ENCODE measurements at regions not wholly inside any gene's neighbourhood (a gene's known extent, or its start where the extent isn't known, plus 50 kb on each side); places are given as distances from the start of the nearest gene placed in this dataset.
"Not testable (repeated sequence)": the region's sequence is repeated elsewhere in the genome, so short reads cannot be mapped to it uniquely, and the experiment has no call there.

- Histone ChIP-seq H3K27ac (ENCODE audit: low read depth, low read length) (no peak overlapping the region), H3K27me3 (ENCODE audit: control insufficient read depth in 1 of 2, insufficient read depth in 2 of 2, low read length in 2 of 2) (no peaks in the 10 kb centered on the region), H3K4me3 (ENCODE audit: low read depth in 1 of 2, low read length in 2 of 2) (no peak overlapping the region), H3K9ac (ENCODE audit: low read length) (no peak overlapping the region), H3K9me3 (ENCODE audit: low read length) (no peaks in the 10 kb centered on the region), H3K36me3 (ENCODE audit: insufficient read depth, low read length) (no peaks in the 10 kb centered on the region), H3K4me1 (ENCODE audit: insufficient read depth, low read length) (no peaks in the 10 kb centered on the region)
These were observed 203.6 kb upstream of the DAB2 start for GRCh38 chr5:39628348-39628747.

GRCh38 chr5:39624890-39625289 lies 200.1 kb upstream of the DAB2 start:
- no peak overlapping the region for H3K27ac ChIP-seq (ENCODE audit: low read depth, low read length)

GRCh38 chr5:39624268-39624886 lies 199.6 kb upstream of the DAB2 start:
- no peaks in the 10 kb centered on the region for H3K4me1 ChIP-seq (ENCODE audit: insufficient read depth, low read length)
- no peak overlapping the region for H3K4me3 ChIP-seq (ENCODE audit: low read depth in 1 of 2, low read length in 2 of 2)
- H3K9ac ChIP-seq (ENCODE audit: low read length), result no peak overlapping the region
- no peaks in the 10 kb centered on the region for H3K36me3 ChIP-seq (ENCODE audit: insufficient read depth, low read length)
- no peak overlapping the region for H3K27ac ChIP-seq (ENCODE audit: low read depth, low read length)
- no peaks in the 10 kb centered on the region for H3K27me3 ChIP-seq (ENCODE audit: control insufficient read depth in 1 of 2, insufficient read depth in 2 of 2, low read length in 2 of 2)
- no peaks in the 10 kb centered on the region for H3K9me3 ChIP-seq (ENCODE audit: low read length)

More at GRCh38 chr5:39624890-39625289, 200.1 kb upstream of the DAB2 start:
- Histone ChIP-seq H3K36me3 (ENCODE audit: insufficient read depth, low read length) (no peaks in the 10 kb centered on the region), H3K4me3 (ENCODE audit: low read depth in 1 of 2, low read length in 2 of 2) (no peak overlapping the region), H3K9ac (ENCODE audit: low read length) (no peak overlapping the region), H3K27me3 (ENCODE audit: control insufficient read depth in 1 of 2, insufficient read depth in 2 of 2, low read length in 2 of 2) (no peaks in the 10 kb centered on the region), H3K4me1 (ENCODE audit: insufficient read depth, low read length) (no peaks in the 10 kb centered on the region), H3K9me3 (ENCODE audit: low read length) (no peaks in the 10 kb centered on the region)

GRCh38 chr5:39623291-39623865 lies 198.6 kb upstream of the DAB2 start:
- no peaks in the 10 kb centered on the region for H3K36me3 ChIP-seq (ENCODE audit: insufficient read depth, low read length)
- no peak overlapping the region for H3K9ac ChIP-seq (ENCODE audit: low read length)
- no peaks in the 10 kb centered on the region for H3K27me3 ChIP-seq (ENCODE audit: control insufficient read depth in 1 of 2, insufficient read depth in 2 of 2, low read length in 2 of 2)
- no peaks in the 10 kb centered on the region for H3K9me3 ChIP-seq (ENCODE audit: low read length)
- H3K4me1 ChIP-seq (ENCODE audit: insufficient read depth, low read length), result no peaks in the 10 kb centered on the region
- H3K27ac ChIP-seq (ENCODE audit: low read depth, low read length), result no peak overlapping the region
- H3K4me3 ChIP-seq (ENCODE audit: low read depth in 1 of 2, low read length in 2 of 2), result no peak overlapping the region

GRCh38 chr5:39622281-39622680 lies 197.5 kb upstream of the DAB2 start:
- H3K4me1 ChIP-seq (ENCODE audit: insufficient read depth, low read length), result no peaks in the 10 kb centered on the region
- no peaks in the 10 kb centered on the region for H3K27me3 ChIP-seq (ENCODE audit: control insufficient read depth in 1 of 2, insufficient read depth in 2 of 2, low read length in 2 of 2)
- H3K4me3 ChIP-seq (ENCODE audit: low read depth in 1 of 2, low read length in 2 of 2), result no peak overlapping the region
- H3K36me3 ChIP-seq (ENCODE audit: insufficient read depth, low read length), result no peaks in the 10 kb centered on the region
- no peak overlapping the region for H3K27ac ChIP-seq (ENCODE audit: low read depth, low read length)
- H3K9ac ChIP-seq (ENCODE audit: low read length), result no peak overlapping the region
- H3K9me3 ChIP-seq (ENCODE audit: low read length), result no peaks in the 10 kb centered on the region

- H3K27ac ChIP-seq (ENCODE audit: low read depth, low read length), result no peak overlapping the region
- no peaks in the 10 kb centered on the region for H3K4me1 ChIP-seq (ENCODE audit: insufficient read depth, low read length)
- no peak overlapping the region for H3K9ac ChIP-seq (ENCODE audit: low read length)
- no peaks in the 10 kb centered on the region for H3K9me3 ChIP-seq (ENCODE audit: low read length)
- no peaks in the 10 kb centered on the region for H3K27me3 ChIP-seq (ENCODE audit: control insufficient read depth in 1 of 2, insufficient read depth in 2 of 2, low read length in 2 of 2)
- no peak overlapping the region for H3K4me3 ChIP-seq (ENCODE audit: low read depth in 1 of 2, low read length in 2 of 2)
- no peaks in the 10 kb centered on the region for H3K36me3 ChIP-seq (ENCODE audit: insufficient read depth, low read length)
These were observed 194.5 kb upstream of the DAB2 start for GRCh38 chr5:39619168-39619818.

- Histone ChIP-seq H3K4me1 (ENCODE audit: insufficient read depth, low read length) (no peaks in the 10 kb centered on the region), H3K9me3 (ENCODE audit: low read length) (no peaks in the 10 kb centered on the region), H3K27ac (ENCODE audit: low read depth, low read length) (no peak overlapping the region), H3K9ac (ENCODE audit: low read length) (no peak overlapping the region), H3K27me3 (ENCODE audit: control insufficient read depth in 1 of 2, insufficient read depth in 2 of 2, low read length in 2 of 2) (no peaks in the 10 kb centered on the region), H3K36me3 (ENCODE audit: insufficient read depth, low read length) (no peaks in the 10 kb centered on the region), H3K4me3 (ENCODE audit: low read depth in 1 of 2, low read length in 2 of 2) (no peak overlapping the region)
These were observed 193.6 kb upstream of the DAB2 start for GRCh38 chr5:39618391-39618790.

- H3K9ac ChIP-seq (ENCODE audit: low read length), result no peak overlapping the region
- no peak overlapping the region for H3K4me3 ChIP-seq (ENCODE audit: low read depth in 1 of 2, low read length in 2 of 2)
- H3K27ac ChIP-seq (ENCODE audit: low read depth, low read length), result no peak overlapping the region
- H3K9me3 ChIP-seq (ENCODE audit: low read length), result no peaks in the 10 kb centered on the region
- no peaks in the 10 kb centered on the region for H3K27me3 ChIP-seq (ENCODE audit: control insufficient read depth in 1 of 2, insufficient read depth in 2 of 2, low read length in 2 of 2)
- H3K4me1 ChIP-seq (ENCODE audit: insufficient read depth, low read length), result no peaks in the 10 kb centered on the region
- H3K36me3 ChIP-seq (ENCODE audit: insufficient read depth, low read length), result no peaks in the 10 kb centered on the region
These were observed 191.4 kb upstream of the DAB2 start for GRCh38 chr5:39616131-39616530.

- H3K27me3 ChIP-seq (ENCODE audit: control insufficient read depth in 1 of 2, insufficient read depth in 2 of 2, low read length in 2 of 2); H3K4me3 ChIP-seq (ENCODE audit: low read depth in 1 of 2, low read length in 2 of 2); H3K27ac ChIP-seq (ENCODE audit: low read depth, low read length); H3K36me3 ChIP-seq (ENCODE audit: insufficient read depth, low read length); H3K9me3 ChIP-seq (ENCODE audit: low read length); H3K9ac ChIP-seq (ENCODE audit: low read length); H3K4me1 ChIP-seq (ENCODE audit: insufficient read depth, low read length): not testable (repeated sequence)
These were observed 186.3 kb upstream of the DAB2 start for GRCh38 chr5:39611076-39611475.

- H3K27ac ChIP-seq (ENCODE audit: low read depth, low read length), result no peak overlapping the region
- H3K4me1 ChIP-seq (ENCODE audit: insufficient read depth, low read length), result no peaks in the 10 kb centered on the region
- no peak overlapping the region for H3K4me3 ChIP-seq (ENCODE audit: low read depth in 1 of 2, low read length in 2 of 2)
- H3K36me3 ChIP-seq (ENCODE audit: insufficient read depth, low read length), result no peaks in the 10 kb centered on the region
- no peak overlapping the region for H3K9ac ChIP-seq (ENCODE audit: low read length)
- H3K9me3 ChIP-seq (ENCODE audit: low read length), result no peaks in the 10 kb centered on the region
- H3K27me3 ChIP-seq (ENCODE audit: control insufficient read depth in 1 of 2, insufficient read depth in 2 of 2, low read length in 2 of 2), result no peaks in the 10 kb centered on the region
These were observed 183.2 kb upstream of the DAB2 start for GRCh38 chr5:39608024-39608423.

- Histone ChIP-seq H3K4me1 (ENCODE audit: insufficient read depth, low read length) (no peaks in the 10 kb centered on the region), H3K9me3 (ENCODE audit: low read length) (no peaks in the 10 kb centered on the region), H3K27me3 (ENCODE audit: control insufficient read depth in 1 of 2, insufficient read depth in 2 of 2, low read length in 2 of 2) (no peaks in the 10 kb centered on the region), H3K4me3 (ENCODE audit: low read depth in 1 of 2, low read length in 2 of 2) (no peak overlapping the region), H3K36me3 (ENCODE audit: insufficient read depth, low read length) (no peaks in the 10 kb centered on the region), H3K27ac (ENCODE audit: low read depth, low read length) (no peak overlapping the region), H3K9ac (ENCODE audit: low read length) (no peak overlapping the region)
These were observed 181.8 kb upstream of the DAB2 start for GRCh38 chr5:39606591-39606990.
